HCT116 (cell line): ENCODE measurements at regions not wholly inside any gene's neighbourhood (a gene's known extent, or its start where the extent isn't known, plus 50 kb on each side); places are given as distances from the start of the nearest gene placed in this dataset.

ENCODE experiments used
- ATAC-seq: fragments of 200-7000 bp; cut with Tn5 transposase; 2 replicates; pipeline ENCODE4 v1.9.1; 2020; ENCODE audit warnings: mild to moderate bottlenecking, moderate library complexity
- BruUV-seq: library from RNA; stranded (reverse); fragments of 400-500 nt; replicated peaks from 2 replicates; lab custom pipeline; 2021; lab: Mats Ljungman, UMichigan
- CTCF ChIA-PET: fragments of 300-600 bp; sonication (Branson Sonifier 250); formaldehyde crosslinking; loops from one replicate; lab custom pipeline; 2021; ENCODE audit warnings: antibody characterized with exemption; lab: Charles Lee
- POLR2A ChIA-PET: fragments of 300-600, 350-600 bp; sonication (Branson Sonifier 250); formaldehyde crosslinking; loops from one replicate; lab custom pipeline; 2021; ENCODE audit warnings: antibody characterized with exemption; lab: Charles Lee
- RAD21 ChIA-PET, 2 experiments: fragments of 300-600 bp; sonication (Branson Sonifier 250); formaldehyde crosslinking; loops; one replicate each; lab custom pipeline; 2023; ENCODE audit warnings: low total read pairs in 2 of 2; ENCODE audit not compliant: uncharacterized antibody in 2 of 2, unreplicated experiment in 2 of 2, low non-redundant PET in 1 of 2; lab: Charles Lee
- DNase-seq: peaks from one replicate; pipeline ENCODE4 v3.0.0-alpha.2; 2010; ENCODE audit warnings: low read depth, low spot score
- H2AFZ ChIP-seq: fragments of 200-600 bp; shearing (Covaris generic), sonication (generic); 2 replicates; pipeline ENCODE4 v1.6.1; 2017; ENCODE audit warnings: low read depth, mixed run types, mixed read lengths, antibody characterized with exemption, low read length; ENCODE audit not compliant: poor library complexity, severe bottlenecking
- H3K27ac ChIP-seq: 2 replicates; pipeline ENCODE4 v1.5.1; 2012; ENCODE audit warnings: low read depth, low read length
- H3K27me3 ChIP-seq: fragments of 200-600 bp; sonication (generic); 2 replicates; pipeline ENCODE4 v1.6.1; 2016; ENCODE audit warnings: mixed run types, low read length, mixed read lengths; ENCODE audit not compliant: insufficient read depth
- H3K36me3 ChIP-seq, 2 experiments: fragments of 200-500 bp in 1 of 2; fragments of 200-600 bp in 1 of 2; sonication (Bioruptor generic) in 1 of 2; sonication (generic) in 1 of 2; 2 replicates each; pipeline versions ENCODE4 v1.5.1 to v1.6.1; 2014 to 2016; ENCODE audit warnings: low read length in 2 of 2, inconsistent platforms in 1 of 2, mixed read lengths in 1 of 2, mixed run types in 1 of 2; ENCODE audit not compliant: insufficient read depth in 2 of 2, control insufficient read depth in 1 of 2
- H3K4me1 ChIP-seq, 2 experiments: fragments of 200-600 bp in 1 of 2; sonication (generic) in 1 of 2; 2 replicates each; pipeline versions ENCODE4 v1.5.1 to v1.6.1; 2012 to 2017; ENCODE audit warnings: low read length in 2 of 2, inconsistent platforms in 1 of 2, mild to moderate bottlenecking in 1 of 2, mixed read lengths in 1 of 2, mixed run types in 1 of 2, moderate library complexity in 1 of 2; ENCODE audit not compliant: insufficient read depth in 2 of 2, control insufficient read depth in 1 of 2
- H3K4me2 ChIP-seq: fragments of 200-600 bp; sonication (generic); 2 replicates; pipeline ENCODE4 v1.6.1; 2017; ENCODE audit warnings: mixed run types, low read length, mixed read lengths
- H3K4me3 ChIP-seq, 2 experiments: fragments of 200-600 bp in 1 of 2; sonication (generic) in 1 of 2; replicated peaks in 1 of 2; 2 replicates each; pipeline ENCODE4 v1.5.1; 2011 to 2016; ENCODE audit warnings: low read length in 2 of 2, control low read depth in 1 of 2, low read depth in 1 of 2, mild to moderate bottlenecking in 1 of 2, mixed read lengths in 1 of 2, mixed run types in 1 of 2
- H3K79me2 ChIP-seq: fragments of 200-600 bp; sonication (generic); 2 replicates; pipeline ENCODE4 v1.6.1; 2017; ENCODE audit warnings: mild to moderate bottlenecking, mixed run types, low read length, moderate library complexity, mixed read lengths; ENCODE audit not compliant: insufficient read depth
- H3K9ac ChIP-seq: fragments of 200-600 bp; sonication (generic); 2 replicates; pipeline ENCODE4 v1.6.1; 2016; ENCODE audit warnings: low read length, mixed read lengths
- H3K9me2 ChIP-seq: fragments of 200-600 bp; sonication (generic), shearing (Covaris generic); 2 replicates; pipeline ENCODE4 v1.6.1; 2017; ENCODE audit warnings: mixed run types, mild to moderate bottlenecking, moderate library complexity; ENCODE audit not compliant: insufficient read depth
- H3K9me3 ChIP-seq, 2 experiments: fragments of 200-500 bp in 1 of 2; fragments of 200-600 bp in 1 of 2; sonication (Bioruptor generic) in 1 of 2; sonication (generic) in 1 of 2; 2 replicates each; pipeline ENCODE4 v1.6.1; 2014 to 2017; ENCODE audit warnings: low read length in 2 of 2, mixed read lengths in 2 of 2, inconsistent platforms in 1 of 2, low read depth in 1 of 2, mild to moderate bottlenecking in 1 of 2, mixed run types in 1 of 2, moderate library complexity in 1 of 2; ENCODE audit not compliant: control insufficient read depth in 1 of 2, insufficient read depth in 1 of 2
- H4K20me1 ChIP-seq: fragments of 200-600 bp; sonication (generic), shearing (Covaris generic); 2 replicates; pipeline ENCODE4 v1.6.1; 2017; ENCODE audit warnings: mixed run types, mild to moderate bottlenecking, moderate library complexity; ENCODE audit not compliant: insufficient read depth
- EZH2 ChIP-seq: fragments of 200-600 bp; sonication (generic); IDR thresholded peaks from 2 replicates; pipeline ENCODE4 v1.6.1; 2017; ENCODE audit warnings: antibody characterized with exemption, mixed run types
- EZH2phosphoT487 ChIP-seq: fragments of 200-600 bp; IDR thresholded peaks from 2 replicates; pipeline ENCODE4 v1.6.1; 2018; ENCODE audit warnings: antibody characterized with exemption, borderline replicate concordance
- JUND ChIP-seq: IDR thresholded peaks from 2 replicates; pipeline ENCODE4 v1.6.1; 2012
- POLR2A ChIP-seq: IDR thresholded peaks from 2 replicates; pipeline ENCODE4 v1.7.0; 2011; ENCODE audit warnings: borderline replicate concordance; ENCODE audit not compliant: insufficient read depth, insufficient read length; ENCODE audit errors: extremely low read depth
- RAD21 ChIP-seq: IDR thresholded peaks from 2 replicates; pipeline ENCODE4 v1.6.1; 2012; ENCODE audit warnings: low read depth, mild to moderate bottlenecking
- SIN3A ChIP-seq: IDR thresholded peaks from 2 replicates; pipeline ENCODE4 v1.6.1; 2012; ENCODE audit warnings: low read depth
- SRF ChIP-seq: IDR thresholded peaks from 2 replicates; pipeline ENCODE4 v1.6.1; 2012; ENCODE audit warnings: low read depth
- TCF7L2 ChIP-seq: IDR thresholded peaks from 2 replicates; pipeline ENCODE4 v1.7.0; 2011; ENCODE audit warnings: borderline replicate concordance, inconsistent platforms; ENCODE audit not compliant: insufficient read depth, insufficient read length; ENCODE audit errors: extremely low read depth
- ZBTB33 ChIP-seq: IDR thresholded peaks from 2 replicates; pipeline ENCODE4 v1.6.1; 2011; ENCODE audit warnings: mild to moderate bottlenecking, low read length, moderate library complexity; ENCODE audit not compliant: insufficient replicate concordance; ENCODE audit errors: extremely low read depth
- ZFX ChIP-seq: fragments of 450-650 bp; IDR thresholded peaks from 2 replicates; pipeline ENCODE4 v1.6.1; 2017
- ZNF274 ChIP-seq: fragments of 200-500 bp; sonication (Bioruptor generic); IDR thresholded peaks from 2 replicates; pipeline ENCODE4 v1.6.1; 2014; ENCODE audit warnings: mild to moderate bottlenecking, low read depth, low read length, inconsistent platforms
- intact Hi-C: fragments of 100-400 bp; cut with micrococcal nuclease; formaldehyde crosslinking; loops from 2 replicates; pipeline ENCODE4 v1.10.0; 2022
- TF ChIP-seq, protein P1 (sequence below): IDR thresholded peaks from 2 replicates; pipeline ENCODE4 v1.6.1; 2012
- TF ChIP-seq, protein P2 (sequence below): IDR thresholded peaks from 2 replicates; pipeline ENCODE4 v1.6.1; 2012

GRCh38 chr2:72007402-72007801, 140.3 kb downstream of the CYP26B1 start:
- H3K79me2 ChIP-seq: no peaks in the 10 kb centered on the region
- ChIA-PET CTCF (no interaction called here), RAD21 (no interaction called here), POLR2A (no interaction called here)
- intact Hi-C loops: no loop called here
- ATAC-seq (no peak), DNase-seq (no peak)
- H4K20me1 ChIP-seq: no peaks in the 10 kb centered on the region
- peaks cover 0 to 12% of the 10 kb centered on the region in 2 experiments; a peak in 3 of 4 replicates for H3K4me1 ChIP-seq
- H3K27ac ChIP-seq: no peak overlapping the region
- H2AFZ ChIP-seq: no peak overlapping the region
- H3K4me3 ChIP-seq: no peak overlapping the region
- no peaks in the 10 kb centered on the region for H3K9me2 ChIP-seq
- H3K9ac ChIP-seq: no peak overlapping the region
- H3K9me3 ChIP-seq: no peaks in the 10 kb centered on the region
- H3K36me3 ChIP-seq: no peaks in the 10 kb centered on the region
- H3K27me3 ChIP-seq: no peaks in the 10 kb centered on the region
- TF ChIP-seq ZFX (no peak), ZBTB33 (no peak), ZNF274 (no peak), SRF (no peak), EZH2 (no peak), RAD21 (no peak), TCF7L2 (no peak), EZH2phosphoT487 (no peak), SIN3A (no peak), POLR2A (no peak), JUND (no peak)
- TF ChIP-seq, protein P1, sequence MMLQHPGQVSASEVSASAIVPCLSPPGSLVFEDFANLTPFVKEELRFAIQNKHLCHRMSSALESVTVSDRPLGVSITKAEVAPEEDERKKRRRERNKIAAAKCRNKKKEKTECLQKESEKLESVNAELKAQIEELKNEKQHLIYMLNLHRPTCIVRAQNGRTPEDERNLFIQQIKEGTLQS: no peak
- TF ChIP-seq, protein P2, sequence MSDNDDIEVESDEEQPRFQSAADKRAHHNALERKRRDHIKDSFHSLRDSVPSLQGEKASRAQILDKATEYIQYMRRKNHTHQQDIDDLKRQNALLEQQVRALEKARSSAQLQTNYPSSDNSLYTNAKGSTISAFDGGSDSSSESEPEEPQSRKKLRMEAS: no peak
- TF ChIP-seq, all 23 proteins: peak for 0
- BruUV-seq: no TSS peak
- no peak overlapping the region for H3K4me2 ChIP-seq
